SK-N-SH (cell line): ENCODE measurements at regions not wholly inside any gene's neighbourhood (a gene's known extent, or its start where the extent isn't known, plus 50 kb on each side); places are given as distances from the start of the nearest gene placed in this dataset.

ENCODE experiments used
- CTCF ChIA-PET: fragments of 300-600, 350-600 bp; formaldehyde crosslinking; extraction: SDS; loops from one replicate; lab custom pipeline; 2021; lab: Yijun Ruan, JAX
- POLR2A ChIA-PET: fragments of 350-600 bp; sonication (Branson Sonifier 250); formaldehyde crosslinking; extraction: SDS; loops from one replicate; lab custom pipeline; 2020; ENCODE audit warnings: antibody characterized with exemption, inconsistent platforms; lab: Yijun Ruan, JAX
- DNase-seq: peaks from one replicate; pipeline ENCODE4 v3.0.0; 2012
- H2AFZ ChIP-seq: fragments of 200-600 bp; sonication (generic); 2 replicates; pipeline ENCODE4 v1.8.1; 2016; ENCODE audit warnings: antibody characterized with exemption, mild to moderate bottlenecking, low read depth
- H3F3A ChIP-seq: fragments of 200-600 bp; sonication (generic); replicated peaks from 2 replicates; pipeline ENCODE3; 2016; ENCODE audit warnings: antibody characterized with exemption, mild to moderate bottlenecking; ENCODE audit not compliant: insufficient read depth
- H3K27ac ChIP-seq, 2 experiments: fragments of 200-500 bp in 1 of 2; fragments of 200-600 bp in 1 of 2; sonication (Bioruptor generic) in 1 of 2; sonication (generic), shearing (Covaris generic) in 1 of 2; 2 replicates each; pipeline versions ENCODE4 v1.5.1 to v1.6.1; 2014 to 2016; ENCODE audit warnings: low read depth in 2 of 2, inconsistent platforms in 1 of 2, low read length in 1 of 2, mild to moderate bottlenecking in 1 of 2, mixed read lengths in 1 of 2
- H3K27me3 ChIP-seq: fragments of 200-600 bp; sonication (generic), shearing (Covaris generic); 2 replicates; pipeline ENCODE4 v1.6.1; 2016; ENCODE audit warnings: mixed run types; ENCODE audit not compliant: insufficient read depth
- H3K36me3 ChIP-seq, 2 experiments: fragments of 200-500 bp in 1 of 2; fragments of 200-600 bp in 1 of 2; sonication (Bioruptor generic) in 1 of 2; sonication (generic) in 1 of 2; replicated peaks in 1 of 2; 2 replicates each; pipeline versions ENCODE3 to v1.5.1; 2014 to 2016; ENCODE audit warnings: low read length in 1 of 2, mild to moderate bottlenecking in 1 of 2; ENCODE audit not compliant: insufficient read depth in 2 of 2, control insufficient read depth in 1 of 2
- H3K4me1 ChIP-seq, 2 experiments: fragments of 200-500 bp in 1 of 2; fragments of 200-600 bp in 1 of 2; sonication (Bioruptor generic) in 1 of 2; sonication (generic), shearing (Covaris generic) in 1 of 2; 2 replicates each; pipeline versions ENCODE4 v1.5.1 to v1.6.1; 2014 to 2016; ENCODE audit warnings: low read depth in 1 of 2, low read length in 1 of 2, mixed run types in 1 of 2; ENCODE audit not compliant: insufficient read depth in 2 of 2, control insufficient read depth in 1 of 2
- H3K4me2 ChIP-seq: fragments of 200-600 bp; sonication (generic), shearing (Covaris generic); 2 replicates; pipeline ENCODE4 v1.6.1; 2017; ENCODE audit warnings: mixed run types
- H3K4me3 ChIP-seq, 2 experiments: fragments of 200-500 bp in 1 of 2; fragments of 200-600 bp in 1 of 2; sonication (Bioruptor generic) in 1 of 2; sonication (generic), shearing (Covaris generic) in 1 of 2; 2 replicates each; pipeline versions ENCODE4 v1.5.1 to v1.8.1; 2014 to 2016; ENCODE audit warnings: low read depth in 2 of 2, inconsistent platforms in 1 of 2, low read length in 1 of 2, mild to moderate bottlenecking in 1 of 2, mixed read lengths in 1 of 2, moderate library complexity in 1 of 2
- H3K79me2 ChIP-seq: fragments of 200-600 bp; sonication (generic); 2 replicates; pipeline ENCODE4 v1.8.1; 2017; ENCODE audit warnings: mild to moderate bottlenecking; ENCODE audit not compliant: insufficient read depth
- H3K9ac ChIP-seq: fragments of 200-600 bp; sonication (generic); 2 replicates; pipeline ENCODE4 v1.6.1; 2017; ENCODE audit warnings: mixed run types
- H3K9me2 ChIP-seq: fragments of 200-600 bp; sonication (generic); 2 replicates; pipeline ENCODE4 v1.6.1; 2017; ENCODE audit warnings: mixed run types
- H3K9me3 ChIP-seq: fragments of 200-600 bp; sonication (generic); 2 replicates; pipeline ENCODE4 v1.6.1; 2017; ENCODE audit warnings: mixed run types, mild to moderate bottlenecking, moderate library complexity
- H4K20me1 ChIP-seq: fragments of 200-600 bp; sonication (generic); 2 replicates; pipeline ENCODE4 v1.6.1; 2017; ENCODE audit warnings: mild to moderate bottlenecking, mixed run types; ENCODE audit not compliant: insufficient read depth
- EZH2phosphoT487 ChIP-seq: fragments of 200-600 bp; sonication (generic); IDR thresholded peaks from 2 replicates; pipeline ENCODE4 v1.6.1; 2017; ENCODE audit warnings: low read depth, mixed run types, mild to moderate bottlenecking, antibody characterized with exemption, moderate library complexity, borderline replicate concordance
- FOSL2 ChIP-seq: IDR thresholded peaks from 2 replicates; pipeline ENCODE4 v1.4.0; 2012; ENCODE audit warnings: low read depth, mild to moderate bottlenecking, moderate library complexity, borderline replicate concordance
- JUND ChIP-seq: IDR thresholded peaks from 2 replicates; pipeline ENCODE4 v1.4.0; 2012
- MXI1 ChIP-seq: IDR thresholded peaks from 2 replicates; pipeline ENCODE4 v1.6.1; 2012; ENCODE audit warnings: mild to moderate bottlenecking, low read depth, low read length, improper control_type of control experiment
- NFIC ChIP-seq: IDR thresholded peaks from 2 replicates; pipeline ENCODE4 v1.4.0; 2012; ENCODE audit warnings: borderline replicate concordance
- PBX3 ChIP-seq: IDR thresholded peaks from 2 replicates; pipeline ENCODE4; 2012
- RAD21 ChIP-seq: IDR thresholded peaks from 2 replicates; pipeline ENCODE4 v1.6.1; 2012; ENCODE audit warnings: mild to moderate bottlenecking, low read length
- RFX5 ChIP-seq: IDR thresholded peaks from 2 replicates; pipeline ENCODE4 v1.6.1; 2012; ENCODE audit warnings: mild to moderate bottlenecking, improper control_type of control experiment, low read length
- RXRA ChIP-seq: IDR thresholded peaks from 2 replicates; pipeline ENCODE4 v1.4.0; 2012; ENCODE audit warnings: low read depth, mild to moderate bottlenecking, borderline replicate concordance
- SIN3A ChIP-seq: IDR thresholded peaks from 2 replicates; pipeline ENCODE4 v1.6.1; 2012; ENCODE audit warnings: low read depth, mild to moderate bottlenecking, low read length, moderate library complexity, borderline replicate concordance
- TEAD4 ChIP-seq: IDR thresholded peaks from 2 replicates; pipeline ENCODE4 v1.4.0; 2012; ENCODE audit warnings: mild to moderate bottlenecking, borderline replicate concordance; ENCODE audit not compliant: insufficient read depth
- USF2 ChIP-seq: fragments of 150-350 bp; IDR thresholded peaks from 2 replicates; pipeline ENCODE4 v1.6.1; 2017; ENCODE audit warnings: antibody characterized with exemption, low read length, low read depth, borderline replicate concordance
- YY1 ChIP-seq: IDR thresholded peaks from 2 replicates; pipeline ENCODE4 v1.4.0; 2012; ENCODE audit warnings: low read depth, mild to moderate bottlenecking
- WGBS: methylation state at CpG from one replicate; pipeline ENCODE4 v1.1.6; 2017; ENCODE audit warnings: low lambda C conversion rate; 5-methylcytosine and 5-hydroxymethylcytosine counted together
- TF ChIP-seq, protein P1 (sequence below): IDR thresholded peaks from 2 replicates; pipeline ENCODE4 v1.4.0; 2012; ENCODE audit warnings: low read depth, borderline replicate concordance
- TF ChIP-seq, protein P2 (sequence below): IDR thresholded peaks from 2 replicates; pipeline ENCODE4 v1.6.1; 2012; ENCODE audit warnings: mild to moderate bottlenecking, low read depth, low read length, moderate library complexity
- TF ChIP-seq, protein P3 (sequence below): IDR thresholded peaks from 2 replicates; pipeline ENCODE4 v1.4.0; 2012; ENCODE audit warnings: low read depth

DNA sequence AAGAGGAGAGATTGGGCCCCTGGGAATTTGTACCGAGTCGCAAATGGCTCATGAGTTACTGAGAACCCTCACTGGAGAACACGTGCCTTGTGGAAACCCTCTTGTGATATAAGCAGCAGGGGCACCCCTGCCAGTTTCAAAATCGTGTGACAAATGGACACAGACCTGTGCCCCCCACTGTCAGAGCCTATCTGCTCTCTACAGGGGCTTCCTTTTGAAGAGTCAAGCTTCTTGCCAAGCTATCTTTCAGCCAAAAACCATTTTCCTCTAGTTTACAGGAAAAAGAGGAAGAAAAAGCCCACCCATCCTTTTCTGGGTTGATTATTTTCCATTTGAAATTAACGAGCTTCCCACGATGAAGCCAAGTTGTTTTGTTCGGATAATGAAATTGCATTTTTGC is 64.1 kb upstream of the MPP7 start (continued):
- TF ChIP-seq PBX3 (no peak), JUND (no peak), TEAD4 (no peak), RAD21 (no peak), MXI1 (no peak), EZH2phosphoT487 (no peak), FOSL2 (no peak)
- TF ChIP-seq, protein P1, sequence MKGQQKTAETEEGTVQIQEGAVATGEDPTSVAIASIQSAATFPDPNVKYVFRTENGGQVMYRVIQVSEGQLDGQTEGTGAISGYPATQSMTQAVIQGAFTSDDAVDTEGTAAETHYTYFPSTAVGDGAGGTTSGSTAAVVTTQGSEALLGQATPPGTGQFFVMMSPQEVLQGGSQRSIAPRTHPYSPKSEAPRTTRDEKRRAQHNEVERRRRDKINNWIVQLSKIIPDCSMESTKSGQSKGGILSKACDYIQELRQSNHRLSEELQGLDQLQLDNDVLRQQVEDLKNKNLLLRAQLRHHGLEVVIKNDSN, result no peak

GRCh38 chr10:28367413-28367812 is 64.5 kb upstream of the MPP7 start:
- H3K9me3 ChIP-seq, result no peaks in the 10 kb centered on the region
- CTCF ChIA-PET, result interaction anchor here (0.7 to 2.1 kb wide), 3 partner anchors 14 to 26 kb away, joined by 3 to 6 read pairs (median 3); no protein-coding TSS in a partner anchor
- no peaks in the 10 kb centered on the region for H3F3A ChIP-seq
- H3K4me1 ChIP-seq, result no peaks in the 10 kb centered on the region
- no peaks in the 10 kb centered on the region for H3K9me2 ChIP-seq
- H3K4me3 ChIP-seq, result no peak overlapping the region
- 8% methylated on average over 9 of the region's 9 CpGs for WGBS
- no peak for TF ChIP-seq RFX5
- TF ChIP-seq NFIC, result no peak
- no peak for TF ChIP-seq RXRA
- no peak overlapping the region for H2AFZ ChIP-seq
- no peak for DNase-seq
- no peaks in the 10 kb centered on the region for H3K36me3 ChIP-seq
- no peak overlapping the region for H3K9ac ChIP-seq
- no peak overlapping the region for H3K4me2 ChIP-seq
- peaks cover 20% of the 10 kb centered on the region; the same call in 1 of the 2 replicates for H3K27me3 ChIP-seq
- H3K79me2 ChIP-seq, result no peaks in the 10 kb centered on the region
- POLR2A ChIA-PET, result no interaction called here
- H4K20me1 ChIP-seq, result no peaks in the 10 kb centered on the region
- H3K27ac ChIP-seq, result no peak overlapping the region

GRCh38 chr10:28367929-28368484 is 65.1 kb upstream of the MPP7 start:
- Histone ChIP-seq H3K4me3 (no peak overlapping the region), H4K20me1 (no peaks in the 10 kb centered on the region), H3F3A (no peaks in the 10 kb centered on the region), H3K9me3 (no peaks in the 10 kb centered on the region), H3K27me3 (peaks cover 25% of the 10 kb centered on the region; the same call in 1 of the 2 replicates), H3K9me2 (no peaks in the 10 kb centered on the region), H3K27ac (no peak overlapping the region), H3K79me2 (no peaks in the 10 kb centered on the region), H3K4me2 (no peak overlapping the region), H3K9ac (no peak overlapping the region), H2AFZ (no peak overlapping the region), H3K4me1 (no peaks in the 10 kb centered on the region), H3K36me3 (no peaks in the 10 kb centered on the region)
- no peak for DNase-seq
- TF ChIP-seq, protein P2, sequence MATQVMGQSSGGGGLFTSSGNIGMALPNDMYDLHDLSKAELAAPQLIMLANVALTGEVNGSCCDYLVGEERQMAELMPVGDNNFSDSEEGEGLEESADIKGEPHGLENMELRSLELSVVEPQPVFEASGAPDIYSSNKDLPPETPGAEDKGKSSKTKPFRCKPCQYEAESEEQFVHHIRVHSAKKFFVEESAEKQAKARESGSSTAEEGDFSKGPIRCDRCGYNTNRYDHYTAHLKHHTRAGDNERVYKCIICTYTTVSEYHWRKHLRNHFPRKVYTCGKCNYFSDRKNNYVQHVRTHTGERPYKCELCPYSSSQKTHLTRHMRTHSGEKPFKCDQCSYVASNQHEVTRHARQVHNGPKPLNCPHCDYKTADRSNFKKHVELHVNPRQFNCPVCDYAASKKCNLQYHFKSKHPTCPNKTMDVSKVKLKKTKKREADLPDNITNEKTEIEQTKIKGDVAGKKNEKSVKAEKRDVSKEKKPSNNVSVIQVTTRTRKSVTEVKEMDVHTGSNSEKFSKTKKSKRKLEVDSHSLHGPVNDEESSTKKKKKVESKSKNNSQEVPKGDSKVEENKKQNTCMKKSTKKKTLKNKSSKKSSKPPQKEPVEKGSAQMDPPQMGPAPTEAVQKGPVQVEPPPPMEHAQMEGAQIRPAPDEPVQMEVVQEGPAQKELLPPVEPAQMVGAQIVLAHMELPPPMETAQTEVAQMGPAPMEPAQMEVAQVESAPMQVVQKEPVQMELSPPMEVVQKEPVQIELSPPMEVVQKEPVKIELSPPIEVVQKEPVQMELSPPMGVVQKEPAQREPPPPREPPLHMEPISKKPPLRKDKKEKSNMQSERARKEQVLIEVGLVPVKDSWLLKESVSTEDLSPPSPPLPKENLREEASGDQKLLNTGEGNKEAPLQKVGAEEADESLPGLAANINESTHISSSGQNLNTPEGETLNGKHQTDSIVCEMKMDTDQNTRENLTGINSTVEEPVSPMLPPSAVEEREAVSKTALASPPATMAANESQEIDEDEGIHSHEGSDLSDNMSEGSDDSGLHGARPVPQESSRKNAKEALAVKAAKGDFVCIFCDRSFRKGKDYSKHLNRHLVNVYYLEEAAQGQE, result no peak
- TF ChIP-seq, protein P3, sequence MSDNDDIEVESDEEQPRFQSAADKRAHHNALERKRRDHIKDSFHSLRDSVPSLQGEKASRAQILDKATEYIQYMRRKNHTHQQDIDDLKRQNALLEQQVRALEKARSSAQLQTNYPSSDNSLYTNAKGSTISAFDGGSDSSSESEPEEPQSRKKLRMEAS, result no peak
- TF ChIP-seq USF2 (no peak), YY1 (no peak), RFX5 (no peak), NFIC (no peak), SIN3A (no peak), RAD21 (no peak)
- CTCF ChIA-PET, result interaction anchor here (1.2 to 2.1 kb wide), 3 partner anchors 13 to 126 kb away, joined by 3 to 6 read pairs (median 3); no protein-coding TSS in a partner anchor
- POLR2A ChIA-PET, result no interaction called here
- WGBS, result 8% methylated on average over 9 of the region's 9 CpGs
